ENCODE measurements at regions not wholly inside any gene's neighbourhood (a gene's known extent, or its start where the extent isn't known, plus 50 kb on each side); places are given as distances from the start of the nearest gene placed in this dataset.

- Histone ChIP-seq H3K9me3 (ENCODE audit: control insufficient read depth, insufficient read depth, low read length) (no peaks in the 10 kb centered on the region), H3F3A (ENCODE audit: control insufficient read depth, insufficient read depth) (no peaks in the 10 kb centered on the region), H3K36me3 (ENCODE audit: control insufficient read depth, low read length) (no peaks in the 10 kb centered on the region), H3K4me3 (ENCODE audit: low read length) (no peak overlapping the region), H3K4me2 (ENCODE audit: low read length) (no peak overlapping the region), H3K4me1 (ENCODE audit: control insufficient read depth, low read length) (no peaks in the 10 kb centered on the region), H3K9me2 (replicated peaks; ENCODE audit: control insufficient read depth, low read length) (no peaks in the 10 kb centered on the region), H3K79me2 (ENCODE audit: control insufficient read depth, low read length) (no peaks in the 10 kb centered on the region), H3K27me3 (ENCODE audit: control insufficient read depth, low read length) (no peaks in the 10 kb centered on the region), H4K20me1 (ENCODE audit: control insufficient read depth, insufficient read depth, low read depth, low read length) (no peaks in the 10 kb centered on the region), H3K27ac (ENCODE audit: low read depth, low read length) (no peak overlapping the region)
- TF ChIP-seq CTCF (IDR thresholded peaks at IDR 0.05; ENCODE audit: low read depth, low read length, poor library complexity, severe bottlenecking) (no peak), EZH2phosphoT487 (IDR thresholded peaks at IDR 0.05; ENCODE audit: borderline replicate concordance, low read length) (no peak)
Observed at GRCh38 chr15:96559087-96559486, 228.6 kb downstream of the NR2F2 start.

GRCh38 chr15:96559631-96560030 is 229.1 kb downstream of the NR2F2 start:
- Histone ChIP-seq H3K36me3 (ENCODE audit: control insufficient read depth, low read length) (no peaks in the 10 kb centered on the region), H3K4me2 (ENCODE audit: low read length) (no peak overlapping the region), H4K20me1 (ENCODE audit: control insufficient read depth, insufficient read depth, low read depth, low read length) (no peaks in the 10 kb centered on the region), H3K27ac (ENCODE audit: low read depth, low read length) (no peak overlapping the region), H3K79me2 (ENCODE audit: control insufficient read depth, low read length) (no peaks in the 10 kb centered on the region), H3K9me3 (ENCODE audit: control insufficient read depth, insufficient read depth, low read length) (no peaks in the 10 kb centered on the region), H3K27me3 (ENCODE audit: control insufficient read depth, low read length) (no peaks in the 10 kb centered on the region), H3K4me1 (ENCODE audit: control insufficient read depth, low read length) (no peaks in the 10 kb centered on the region), H3K9me2 (replicated peaks; ENCODE audit: control insufficient read depth, low read length) (no peaks in the 10 kb centered on the region), H3F3A (ENCODE audit: control insufficient read depth, insufficient read depth) (no peaks in the 10 kb centered on the region), H3K4me3 (ENCODE audit: low read length) (no peak overlapping the region)
- TF ChIP-seq CTCF (IDR thresholded peaks at IDR 0.05; ENCODE audit: low read depth, low read length, poor library complexity, severe bottlenecking) (no peak), EZH2phosphoT487 (IDR thresholded peaks at IDR 0.05; ENCODE audit: borderline replicate concordance, low read length) (no peak)

- Histone ChIP-seq H3K9me2 (replicated peaks; ENCODE audit: control insufficient read depth, low read length) (no peaks in the 10 kb centered on the region), H3K36me3 (ENCODE audit: control insufficient read depth, low read length) (no peaks in the 10 kb centered on the region), H3K27ac (ENCODE audit: low read depth, low read length) (no peak overlapping the region), H3K4me2 (ENCODE audit: low read length) (no peak overlapping the region), H3K4me3 (ENCODE audit: low read length) (no peak overlapping the region), H3K79me2 (ENCODE audit: control insufficient read depth, low read length) (no peaks in the 10 kb centered on the region), H3K27me3 (ENCODE audit: control insufficient read depth, low read length) (no peaks in the 10 kb centered on the region), H4K20me1 (ENCODE audit: control insufficient read depth, insufficient read depth, low read depth, low read length) (no peaks in the 10 kb centered on the region), H3K4me1 (ENCODE audit: control insufficient read depth, low read length) (no peaks in the 10 kb centered on the region), H3F3A (ENCODE audit: control insufficient read depth, insufficient read depth) (no peaks in the 10 kb centered on the region), H3K9me3 (ENCODE audit: control insufficient read depth, insufficient read depth, low read length) (no peaks in the 10 kb centered on the region)
- TF ChIP-seq EZH2phosphoT487 (IDR thresholded peaks at IDR 0.05; ENCODE audit: borderline replicate concordance, low read length): no peak
- TF ChIP-seq CTCF (IDR thresholded peaks at IDR 0.05; ENCODE audit: low read depth, low read length, poor library complexity, severe bottlenecking): no peak
Observed at GRCh38 chr15:96560246-96560895, 229.9 kb downstream of the NR2F2 start.
